HCT116 (cell line): ENCODE measurements at regions not wholly inside any gene's neighbourhood (a gene's known extent, or its start where the extent isn't known, plus 50 kb on each side); places are given as distances from the start of the nearest gene placed in this dataset.

ENCODE experiments used
- ATAC-seq: fragments of 200-7000 bp; cut with Tn5 transposase; 2 replicates; pipeline ENCODE4 v1.9.1; 2020; ENCODE audit warnings: mild to moderate bottlenecking, moderate library complexity
- BruUV-seq: library from RNA; stranded (reverse); fragments of 400-500 nt; replicated peaks from 2 replicates; lab custom pipeline; 2021; lab: Mats Ljungman, UMichigan
- CTCF ChIA-PET: fragments of 300-600 bp; sonication (Branson Sonifier 250); formaldehyde crosslinking; loops from one replicate; lab custom pipeline; 2021; ENCODE audit warnings: antibody characterized with exemption; lab: Charles Lee
- POLR2A ChIA-PET: fragments of 300-600, 350-600 bp; sonication (Branson Sonifier 250); formaldehyde crosslinking; loops from one replicate; lab custom pipeline; 2021; ENCODE audit warnings: antibody characterized with exemption; lab: Charles Lee
- RAD21 ChIA-PET, 2 experiments: fragments of 300-600 bp; sonication (Branson Sonifier 250); formaldehyde crosslinking; loops; one replicate each; lab custom pipeline; 2023; ENCODE audit warnings: low total read pairs in 2 of 2; ENCODE audit not compliant: uncharacterized antibody in 2 of 2, unreplicated experiment in 2 of 2, low non-redundant PET in 1 of 2; lab: Charles Lee
- DNase-seq: peaks from one replicate; pipeline ENCODE4 v3.0.0-alpha.2; 2010; ENCODE audit warnings: low read depth, low spot score
- H2AFZ ChIP-seq: fragments of 200-600 bp; shearing (Covaris generic), sonication (generic); 2 replicates; pipeline ENCODE4 v1.6.1; 2017; ENCODE audit warnings: low read depth, mixed run types, mixed read lengths, antibody characterized with exemption, low read length; ENCODE audit not compliant: poor library complexity, severe bottlenecking
- H3K27ac ChIP-seq: 2 replicates; pipeline ENCODE4 v1.5.1; 2012; ENCODE audit warnings: low read depth, low read length
- H3K27me3 ChIP-seq: fragments of 200-600 bp; sonication (generic); 2 replicates; pipeline ENCODE4 v1.6.1; 2016; ENCODE audit warnings: mixed run types, low read length, mixed read lengths; ENCODE audit not compliant: insufficient read depth
- H3K36me3 ChIP-seq, 2 experiments: fragments of 200-500 bp in 1 of 2; fragments of 200-600 bp in 1 of 2; sonication (Bioruptor generic) in 1 of 2; sonication (generic) in 1 of 2; 2 replicates each; pipeline versions ENCODE4 v1.5.1 to v1.6.1; 2014 to 2016; ENCODE audit warnings: low read length in 2 of 2, inconsistent platforms in 1 of 2, mixed read lengths in 1 of 2, mixed run types in 1 of 2; ENCODE audit not compliant: insufficient read depth in 2 of 2, control insufficient read depth in 1 of 2
- H3K4me1 ChIP-seq, 2 experiments: fragments of 200-600 bp in 1 of 2; sonication (generic) in 1 of 2; 2 replicates each; pipeline versions ENCODE4 v1.5.1 to v1.6.1; 2012 to 2017; ENCODE audit warnings: low read length in 2 of 2, inconsistent platforms in 1 of 2, mild to moderate bottlenecking in 1 of 2, mixed read lengths in 1 of 2, mixed run types in 1 of 2, moderate library complexity in 1 of 2; ENCODE audit not compliant: insufficient read depth in 2 of 2, control insufficient read depth in 1 of 2
- H3K4me2 ChIP-seq: fragments of 200-600 bp; sonication (generic); 2 replicates; pipeline ENCODE4 v1.6.1; 2017; ENCODE audit warnings: mixed run types, low read length, mixed read lengths
- H3K4me3 ChIP-seq, 2 experiments: fragments of 200-600 bp in 1 of 2; sonication (generic) in 1 of 2; replicated peaks in 1 of 2; 2 replicates each; pipeline ENCODE4 v1.5.1; 2011 to 2016; ENCODE audit warnings: low read length in 2 of 2, control low read depth in 1 of 2, low read depth in 1 of 2, mild to moderate bottlenecking in 1 of 2, mixed read lengths in 1 of 2, mixed run types in 1 of 2
- H3K79me2 ChIP-seq: fragments of 200-600 bp; sonication (generic); 2 replicates; pipeline ENCODE4 v1.6.1; 2017; ENCODE audit warnings: mild to moderate bottlenecking, mixed run types, low read length, moderate library complexity, mixed read lengths; ENCODE audit not compliant: insufficient read depth
- H3K9ac ChIP-seq: fragments of 200-600 bp; sonication (generic); 2 replicates; pipeline ENCODE4 v1.6.1; 2016; ENCODE audit warnings: low read length, mixed read lengths
- H3K9me2 ChIP-seq: fragments of 200-600 bp; sonication (generic), shearing (Covaris generic); 2 replicates; pipeline ENCODE4 v1.6.1; 2017; ENCODE audit warnings: mixed run types, mild to moderate bottlenecking, moderate library complexity; ENCODE audit not compliant: insufficient read depth
- H3K9me3 ChIP-seq, 2 experiments: fragments of 200-500 bp in 1 of 2; fragments of 200-600 bp in 1 of 2; sonication (Bioruptor generic) in 1 of 2; sonication (generic) in 1 of 2; 2 replicates each; pipeline ENCODE4 v1.6.1; 2014 to 2017; ENCODE audit warnings: low read length in 2 of 2, mixed read lengths in 2 of 2, inconsistent platforms in 1 of 2, low read depth in 1 of 2, mild to moderate bottlenecking in 1 of 2, mixed run types in 1 of 2, moderate library complexity in 1 of 2; ENCODE audit not compliant: control insufficient read depth in 1 of 2, insufficient read depth in 1 of 2
- H4K20me1 ChIP-seq: fragments of 200-600 bp; sonication (generic), shearing (Covaris generic); 2 replicates; pipeline ENCODE4 v1.6.1; 2017; ENCODE audit warnings: mixed run types, mild to moderate bottlenecking, moderate library complexity; ENCODE audit not compliant: insufficient read depth
- CBX3 ChIP-seq: IDR thresholded peaks from 2 replicates; pipeline ENCODE4 v1.6.1; 2012; ENCODE audit warnings: low read depth
- CEBPB ChIP-seq: IDR thresholded peaks from 2 replicates; pipeline ENCODE4 v1.6.1; 2012; ENCODE audit warnings: low read depth
- EZH2 ChIP-seq: fragments of 200-600 bp; sonication (generic); IDR thresholded peaks from 2 replicates; pipeline ENCODE4 v1.6.1; 2017; ENCODE audit warnings: antibody characterized with exemption, mixed run types
- FOSL1 ChIP-seq: IDR thresholded peaks from 2 replicates; pipeline ENCODE4 v1.6.1; 2012; ENCODE audit warnings: low read depth
- MAX ChIP-seq: IDR thresholded peaks from 2 replicates; pipeline ENCODE4 v1.6.1; 2012
- POLR2A ChIP-seq: IDR thresholded peaks from 2 replicates; pipeline ENCODE4 v1.7.0; 2011; ENCODE audit warnings: borderline replicate concordance; ENCODE audit not compliant: insufficient read depth, insufficient read length; ENCODE audit errors: extremely low read depth
- POLR2AphosphoS5 ChIP-seq: IDR thresholded peaks from 2 replicates; pipeline ENCODE4 v1.6.1; 2011; ENCODE audit warnings: mild to moderate bottlenecking, low read depth, low read length, moderate library complexity
- RAD21 ChIP-seq: IDR thresholded peaks from 2 replicates; pipeline ENCODE4 v1.6.1; 2012; ENCODE audit warnings: low read depth, mild to moderate bottlenecking
- REST ChIP-seq: IDR thresholded peaks from 2 replicates; pipeline ENCODE4 v1.6.1; 2012; ENCODE audit warnings: low read depth
- SIN3A ChIP-seq: IDR thresholded peaks from 2 replicates; pipeline ENCODE4 v1.6.1; 2012; ENCODE audit warnings: low read depth
- SP1 ChIP-seq: IDR thresholded peaks from 2 replicates; pipeline ENCODE4 v1.6.1; 2012; ENCODE audit warnings: low read depth
- SRF ChIP-seq: IDR thresholded peaks from 2 replicates; pipeline ENCODE4 v1.6.1; 2012; ENCODE audit warnings: low read depth
- YY1 ChIP-seq: IDR thresholded peaks from 2 replicates; pipeline ENCODE4 v1.6.1; 2011; ENCODE audit warnings: low read length, low read depth, moderate library complexity, mild to moderate bottlenecking; ENCODE audit not compliant: insufficient replicate concordance; ENCODE audit errors: extremely low read depth
- intact Hi-C: fragments of 100-400 bp; cut with micrococcal nuclease; formaldehyde crosslinking; loops from 2 replicates; pipeline ENCODE4 v1.10.0; 2022
- TF ChIP-seq, protein P1 (sequence below): IDR thresholded peaks from 2 replicates; pipeline ENCODE4 v1.6.1; 2011; ENCODE audit warnings: mild to moderate bottlenecking, low read length, moderate library complexity; ENCODE audit not compliant: insufficient replicate concordance; ENCODE audit errors: extremely low read depth
- TF ChIP-seq, protein P2 (sequence below): IDR thresholded peaks from 2 replicates; pipeline ENCODE4 v1.6.1; 2012
- TF ChIP-seq, protein P3 (sequence below), 3 experiments: fragments of 200-600 bp in 1 of 3; sonication (generic) in 1 of 3; IDR thresholded peaks in 2 of 3; conservative IDR thresholded peaks in 1 of 3; 2 replicates each; pipeline ENCODE4 v1.5.1; 2012 to 2017; ENCODE audit warnings: low read depth in 2 of 3, low read length in 2 of 3, antibody characterized with exemption in 1 of 3, borderline replicate concordance in 1 of 3, control low read depth in 1 of 3, mild to moderate bottlenecking in 1 of 3, mixed read lengths in 1 of 3, mixed run types in 1 of 3, moderate library complexity in 1 of 3; ENCODE audit not compliant: insufficient read depth in 1 of 3

- Histone ChIP-seq H3K4me3 (no peak overlapping the region), H3K4me2 (no peak overlapping the region), H3K9ac (no peak overlapping the region), H3K27ac (no peak overlapping the region), H3K9me2 (no peaks in the 10 kb centered on the region), H2AFZ (no peak overlapping the region), H3K27me3 (no peaks in the 10 kb centered on the region), H4K20me1 (no peaks in the 10 kb centered on the region), H3K4me1 (no peaks in the 10 kb centered on the region)
- BruUV-seq, result no TSS peak
- POLR2A ChIA-PET, result no interaction called here
- intact Hi-C loops, result no loop called here
- DNase-seq, result no peak
- TF ChIP-seq CBX3 (no peak), SP1 (no peak), RAD21 (no peak), POLR2A (no peak), FOSL1 (no peak), SIN3A (no peak), SRF (no peak), POLR2AphosphoS5 (no peak), REST (no peak), EZH2 (no peak), MAX (no peak), CEBPB (no peak), YY1 (no peak)
- TF ChIP-seq, protein P1, sequence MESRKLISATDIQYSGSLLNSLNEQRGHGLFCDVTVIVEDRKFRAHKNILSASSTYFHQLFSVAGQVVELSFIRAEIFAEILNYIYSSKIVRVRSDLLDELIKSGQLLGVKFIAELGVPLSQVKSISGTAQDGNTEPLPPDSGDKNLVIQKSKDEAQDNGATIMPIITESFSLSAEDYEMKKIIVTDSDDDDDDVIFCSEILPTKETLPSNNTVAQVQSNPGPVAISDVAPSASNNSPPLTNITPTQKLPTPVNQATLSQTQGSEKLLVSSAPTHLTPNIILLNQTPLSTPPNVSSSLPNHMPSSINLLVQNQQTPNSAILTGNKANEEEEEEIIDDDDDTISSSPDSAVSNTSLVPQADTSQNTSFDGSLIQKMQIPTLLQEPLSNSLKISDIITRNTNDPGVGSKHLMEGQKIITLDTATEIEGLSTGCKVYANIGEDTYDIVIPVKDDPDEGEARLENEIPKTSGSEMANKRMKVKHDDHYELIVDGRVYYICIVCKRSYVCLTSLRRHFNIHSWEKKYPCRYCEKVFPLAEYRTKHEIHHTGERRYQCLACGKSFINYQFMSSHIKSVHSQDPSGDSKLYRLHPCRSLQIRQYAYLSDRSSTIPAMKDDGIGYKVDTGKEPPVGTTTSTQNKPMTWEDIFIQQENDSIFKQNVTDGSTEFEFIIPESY, result no peak
- TF ChIP-seq, protein P2, sequence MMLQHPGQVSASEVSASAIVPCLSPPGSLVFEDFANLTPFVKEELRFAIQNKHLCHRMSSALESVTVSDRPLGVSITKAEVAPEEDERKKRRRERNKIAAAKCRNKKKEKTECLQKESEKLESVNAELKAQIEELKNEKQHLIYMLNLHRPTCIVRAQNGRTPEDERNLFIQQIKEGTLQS, result no peak
- TF ChIP-seq, protein P3, sequence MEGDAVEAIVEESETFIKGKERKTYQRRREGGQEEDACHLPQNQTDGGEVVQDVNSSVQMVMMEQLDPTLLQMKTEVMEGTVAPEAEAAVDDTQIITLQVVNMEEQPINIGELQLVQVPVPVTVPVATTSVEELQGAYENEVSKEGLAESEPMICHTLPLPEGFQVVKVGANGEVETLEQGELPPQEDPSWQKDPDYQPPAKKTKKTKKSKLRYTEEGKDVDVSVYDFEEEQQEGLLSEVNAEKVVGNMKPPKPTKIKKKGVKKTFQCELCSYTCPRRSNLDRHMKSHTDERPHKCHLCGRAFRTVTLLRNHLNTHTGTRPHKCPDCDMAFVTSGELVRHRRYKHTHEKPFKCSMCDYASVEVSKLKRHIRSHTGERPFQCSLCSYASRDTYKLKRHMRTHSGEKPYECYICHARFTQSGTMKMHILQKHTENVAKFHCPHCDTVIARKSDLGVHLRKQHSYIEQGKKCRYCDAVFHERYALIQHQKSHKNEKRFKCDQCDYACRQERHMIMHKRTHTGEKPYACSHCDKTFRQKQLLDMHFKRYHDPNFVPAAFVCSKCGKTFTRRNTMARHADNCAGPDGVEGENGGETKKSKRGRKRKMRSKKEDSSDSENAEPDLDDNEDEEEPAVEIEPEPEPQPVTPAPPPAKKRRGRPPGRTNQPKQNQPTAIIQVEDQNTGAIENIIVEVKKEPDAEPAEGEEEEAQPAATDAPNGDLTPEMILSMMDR (IDR thresholded peaks at IDR 0.05 in 2 of 3, conservative IDR thresholded peaks at IDR 0.05 in 1 of 3; ENCODE audit: borderline replicate concordance in 1 of 3, insufficient read depth in 1 of 3, low read depth in 2 of 3, low read length in 2 of 3), result no peak
- TF ChIP-seq, all 23 proteins: peak for 0
- RAD21 ChIA-PET, result no interaction called here
- H3K79me2 ChIP-seq, result no peaks in the 10 kb centered on the region
- no peaks in the 10 kb centered on the region for H3K9me3 ChIP-seq
- no peaks in the 10 kb centered on the region for H3K36me3 ChIP-seq
- ATAC-seq, result no peak
- CTCF ChIA-PET, result no interaction called here
Measured at GRCh38 chr13:59543418-59543817, 620.3 kb downstream of the DIAPH3 start.
